RCC 7860 (cell line): ENCODE measurements at regions not wholly inside any gene's neighbourhood (a gene's known extent, or its start where the extent isn't known, plus 50 kb on each side); places are given as distances from the start of the nearest gene placed in this dataset.
A peak's percentile ranks its signal among the peaks of the same experiment; 100 is the strongest.

ENCODE experiments used
- DNase-seq: peaks from one replicate; pipeline ENCODE4 v3.0.0-alpha.2; 2015; ENCODE audit warnings: low spot score
- FAIRE-seq: peaks from 2 replicates; lab custom pipeline; 2012; peaks lifted over from hg19 to GRCh38; lab: Jason Lieb, UNC

- FAIRE-seq, result no peak
Observed at GRCh38 chr6:9957215-9957759, 457.6 kb downstream of the TFAP2A start.

GRCh38 chr6:9948678-9949077 is 466.2 kb downstream of the TFAP2A start:
- DNase-seq (no peak), FAIRE-seq (no peak)

More at GRCh38 chr6:9957215-9957759, 457.6 kb downstream of the TFAP2A start:
- DNase-seq, result no peak

GRCh38 chr6:9943986-9944385 is 470.9 kb downstream of the TFAP2A start:
- DNase-seq (no peak), FAIRE-seq (no peak)

- no peak for FAIRE-seq
Observed at GRCh38 chr6:9943026-9943425, 471.8 kb downstream of the TFAP2A start.

GRCh38 chr6:9942131-9942530 is 472.7 kb downstream of the TFAP2A start:
- FAIRE-seq (no peak), DNase-seq (no peak)

More at GRCh38 chr6:9943026-9943425, 471.8 kb downstream of the TFAP2A start:
- no peak for DNase-seq

- DNase-seq, result no peak
- FAIRE-seq, result no peak
Observed at GRCh38 chr6:9938801-9939200, 476.1 kb downstream of the TFAP2A start.

GRCh38 chr6:9937031-9937763 is 477.7 kb downstream of the TFAP2A start:
- no peak for DNase-seq
- no peak for FAIRE-seq

GRCh38 chr6:9936551-9936950 is 478.3 kb downstream of the TFAP2A start:
- no peak for DNase-seq
- no peak for FAIRE-seq

GRCh38 chr6:9933677-9934076 is 481.2 kb downstream of the TFAP2A start:
- FAIRE-seq (no peak), DNase-seq (no peak)

- FAIRE-seq (no peak), DNase-seq (peak; percentile 33)
Observed at GRCh38 chr6:9927275-9927674, 487.6 kb downstream of the TFAP2A start.

GRCh38 chr6:9924971-9925370 is 489.9 kb downstream of the TFAP2A start:
- DNase-seq (no peak), FAIRE-seq (no peak)

- DNase-seq (no peak), FAIRE-seq (no peak)
Observed at GRCh38 chr6:9921366-9921765, 493.5 kb downstream of the TFAP2A start.

- FAIRE-seq, result no peak
- DNase-seq, result peak; percentile 21
Observed at GRCh38 chr6:9914951-9915350, 499.9 kb downstream of the TFAP2A start.

GRCh38 chr6:9901376-9901775 is 513.5 kb downstream of the TFAP2A start:
- DNase-seq (no peak), FAIRE-seq (no peak)

GRCh38 chr6:9896806-9897205 is 518.1 kb downstream of the TFAP2A start:
- DNase-seq (no peak), FAIRE-seq (no peak)

GRCh38 chr6:9890893-9891292 is 524.0 kb downstream of the TFAP2A start:
- DNase-seq (no peak), FAIRE-seq (no peak)

- DNase-seq (no peak), FAIRE-seq (no peak)
Observed at GRCh38 chr6:9890469-9890868, 524.4 kb downstream of the TFAP2A start.

GRCh38 chr6:9878535-9878934 is 536.3 kb downstream of the TFAP2A start:
- FAIRE-seq, result no peak
- no peak for DNase-seq

- FAIRE-seq (no peak), DNase-seq (no peak)
Observed at GRCh38 chr6:9875605-9876353, 539.1 kb downstream of the TFAP2A start.

GRCh38 chr6:9862603-9863167 is 552.2 kb downstream of the TFAP2A start:
- FAIRE-seq, result no peak
- no peak for DNase-seq

- FAIRE-seq (no peak), DNase-seq (peak; percentile 80)
Observed at GRCh38 chr6:9851541-9852380, 563.1 kb downstream of the TFAP2A start.
